GM12864 (cell line): ENCODE measurements at regions not wholly inside any gene's neighbourhood (a gene's known extent, or its start where the extent isn't known, plus 50 kb on each side); places are given as distances from the start of the nearest gene placed in this dataset.

Source experiments
- DNase-seq: peaks from one replicate; pipeline ENCODE4 v3.0.0-alpha.2; 2011; ENCODE audit warnings: low read depth
- H3K4me3 ChIP-seq: 2 replicates; pipeline ENCODE4 v1.5.1; 2011; ENCODE audit warnings: mild to moderate bottlenecking, low read depth, low read length, control low read depth
- CTCF ChIP-seq: IDR thresholded peaks from 2 replicates; pipeline ENCODE4 v1.5.1; 2011; ENCODE audit warnings: low read depth, mild to moderate bottlenecking, moderate library complexity, low read length, control low read depth, inconsistent platforms; ENCODE audit errors: missing control alignments

DNA sequence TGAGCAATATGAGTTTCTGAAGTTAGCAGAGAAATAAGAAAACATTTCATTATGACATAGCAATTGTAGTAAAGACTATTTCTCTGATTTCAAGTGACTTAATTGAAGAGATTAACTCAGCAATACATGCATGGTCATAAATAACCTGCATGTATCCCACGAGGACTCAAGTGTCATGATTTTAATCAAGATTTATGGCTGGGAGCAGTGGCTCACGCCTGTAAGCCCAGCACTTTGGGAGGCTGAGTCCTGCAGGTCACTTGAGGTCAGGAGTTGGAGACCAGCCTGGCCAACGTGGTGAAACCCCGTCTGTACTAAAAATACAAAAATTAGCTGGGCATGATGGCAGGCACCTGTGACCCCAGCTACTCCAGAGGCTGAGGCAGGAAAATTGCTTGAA lies 311.9 kb upstream of the PLD5 start:
- no peak for DNase-seq
- no peak overlapping the region for H3K4me3 ChIP-seq
- no peak for TF ChIP-seq CTCF

DNA sequence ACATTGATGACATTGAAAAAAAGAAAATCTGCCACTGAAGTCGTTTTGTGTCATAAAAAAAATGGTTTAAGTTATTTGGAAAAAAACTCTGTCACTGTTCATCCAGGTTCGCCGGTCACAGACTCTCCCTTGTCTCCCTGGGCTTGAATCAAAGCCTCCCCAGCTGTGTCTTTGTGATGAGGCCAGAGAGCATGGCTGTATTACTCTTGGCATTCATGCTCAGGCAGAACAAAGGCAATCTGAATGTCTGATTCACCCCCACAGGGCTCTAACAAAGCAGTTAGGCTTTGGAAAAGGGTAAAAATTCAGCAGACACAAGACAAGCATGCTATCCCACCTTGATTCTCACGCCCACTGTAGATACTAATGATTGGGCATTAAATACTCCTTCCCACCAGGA lies 304.3 kb upstream of the PLD5 start:
- no peak for TF ChIP-seq CTCF
- no peak overlapping the region for H3K4me3 ChIP-seq
- DNase-seq: no peak

- no peak for DNase-seq
- no peak overlapping the region for H3K4me3 ChIP-seq
- no peak for TF ChIP-seq CTCF
These were observed 303.7 kb upstream of the PLD5 start for GRCh38 chr1:242828199-242828598.

GRCh38 chr1:242827538-242827937 lies 303.0 kb upstream of the PLD5 start:
- H3K4me3 ChIP-seq: no peak overlapping the region
- DNase-seq: no peak
- TF ChIP-seq CTCF: no peak

DNA sequence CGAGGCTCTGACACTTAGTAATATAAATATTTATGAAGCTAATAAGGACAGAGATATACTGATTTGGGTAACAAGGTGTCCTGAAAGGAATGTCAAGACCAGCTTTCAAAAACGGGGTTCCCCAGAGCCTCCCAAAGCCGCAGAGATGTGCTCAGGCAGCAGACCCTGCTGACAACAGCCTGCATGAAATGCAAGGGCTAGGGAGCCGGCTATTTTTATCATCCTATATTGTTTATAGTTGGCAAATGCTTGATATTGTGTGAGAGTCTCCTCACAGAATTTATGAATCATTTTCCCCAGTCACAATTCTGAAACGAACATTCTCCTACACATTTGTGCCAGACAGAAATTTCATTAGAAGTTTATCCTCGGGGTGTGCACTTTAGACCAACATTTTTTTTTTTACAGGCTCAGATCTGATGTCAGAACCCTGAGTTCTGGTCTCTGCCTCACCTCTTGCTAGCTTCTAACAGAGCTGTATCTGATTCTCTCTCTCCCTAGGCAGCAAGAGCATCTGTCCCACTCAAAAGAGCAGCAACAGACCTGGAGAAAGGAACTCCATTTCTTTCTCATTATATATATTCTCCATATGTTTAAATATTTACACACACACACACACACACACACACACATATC lies 302.3 kb upstream of the PLD5 start:
- TF ChIP-seq CTCF: no peak
- no peak for DNase-seq
- no peak overlapping the region for H3K4me3 ChIP-seq

- TF ChIP-seq CTCF: no peak
- DNase-seq: no peak
These were observed 299.9 kb upstream of the PLD5 start for GRCh38 chr1:242824435-242824834.

DNA sequence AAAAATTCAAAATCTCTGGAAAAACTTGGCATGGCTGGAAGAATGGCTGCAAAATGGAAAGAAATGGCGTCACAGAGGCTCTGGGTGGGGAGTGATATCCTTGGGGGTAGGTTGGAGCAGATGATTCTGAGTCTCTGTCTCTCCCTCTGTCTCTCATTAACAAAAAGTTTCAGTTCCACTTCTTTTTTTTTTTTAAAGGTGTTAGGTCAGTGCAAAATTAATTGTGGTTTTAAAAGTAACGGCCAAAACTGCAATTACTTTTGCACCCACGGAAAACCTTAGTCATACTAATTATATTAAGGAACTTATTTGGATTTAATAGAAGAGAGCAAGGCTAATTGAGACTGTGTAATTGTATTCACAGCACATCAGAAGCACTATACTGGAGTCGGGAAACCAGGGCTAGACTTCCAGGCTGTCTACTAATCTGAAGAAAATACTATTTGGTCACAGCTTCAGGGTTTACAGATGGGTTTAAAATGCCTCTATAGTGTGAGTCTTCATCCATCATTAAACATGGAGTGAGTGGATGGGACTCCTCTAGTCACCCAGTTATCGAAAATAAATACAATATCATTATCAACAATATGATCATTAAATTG lies 289.1 kb upstream of the PLD5 start:
- DNase-seq: no peak
- TF ChIP-seq CTCF: no peak
- no peak overlapping the region for H3K4me3 ChIP-seq

More at GRCh38 chr1:242824435-242824834, 299.9 kb upstream of the PLD5 start:
- no peak overlapping the region for H3K4me3 ChIP-seq
